HCT116 (cell line): ENCODE measurements at regions not wholly inside any gene's neighbourhood (a gene's known extent, or its start where the extent isn't known, plus 50 kb on each side); places are given as distances from the start of the nearest gene placed in this dataset.

Experiments used
- ATAC-seq: fragments of 200-7000 bp; cut with Tn5 transposase; 2 replicates; pipeline ENCODE4 v1.9.1; 2020; ENCODE audit warnings: mild to moderate bottlenecking, moderate library complexity
- BruUV-seq: library from RNA; stranded (reverse); fragments of 400-500 nt; replicated peaks from 2 replicates; lab custom pipeline; 2021; lab: Mats Ljungman, UMichigan
- CTCF ChIA-PET: fragments of 300-600 bp; sonication (Branson Sonifier 250); formaldehyde crosslinking; loops from one replicate; lab custom pipeline; 2021; ENCODE audit warnings: antibody characterized with exemption; lab: Charles Lee
- POLR2A ChIA-PET: fragments of 300-600, 350-600 bp; sonication (Branson Sonifier 250); formaldehyde crosslinking; loops from one replicate; lab custom pipeline; 2021; ENCODE audit warnings: antibody characterized with exemption; lab: Charles Lee
- RAD21 ChIA-PET, 2 experiments: fragments of 300-600 bp; sonication (Branson Sonifier 250); formaldehyde crosslinking; loops; one replicate each; lab custom pipeline; 2023; ENCODE audit warnings: low total read pairs in 2 of 2; ENCODE audit not compliant: uncharacterized antibody in 2 of 2, unreplicated experiment in 2 of 2, low non-redundant PET in 1 of 2; lab: Charles Lee
- DNase-seq: peaks from one replicate; pipeline ENCODE4 v3.0.0-alpha.2; 2010; ENCODE audit warnings: low read depth, low spot score
- H2AFZ ChIP-seq: fragments of 200-600 bp; shearing (Covaris generic), sonication (generic); 2 replicates; pipeline ENCODE4 v1.6.1; 2017; ENCODE audit warnings: low read depth, mixed run types, mixed read lengths, antibody characterized with exemption, low read length; ENCODE audit not compliant: poor library complexity, severe bottlenecking
- H3K27ac ChIP-seq: 2 replicates; pipeline ENCODE4 v1.5.1; 2012; ENCODE audit warnings: low read depth, low read length
- H3K27me3 ChIP-seq: fragments of 200-600 bp; sonication (generic); 2 replicates; pipeline ENCODE4 v1.6.1; 2016; ENCODE audit warnings: mixed run types, low read length, mixed read lengths; ENCODE audit not compliant: insufficient read depth
- H3K36me3 ChIP-seq, 2 experiments: fragments of 200-500 bp in 1 of 2; fragments of 200-600 bp in 1 of 2; sonication (Bioruptor generic) in 1 of 2; sonication (generic) in 1 of 2; 2 replicates each; pipeline versions ENCODE4 v1.5.1 to v1.6.1; 2014 to 2016; ENCODE audit warnings: low read length in 2 of 2, inconsistent platforms in 1 of 2, mixed read lengths in 1 of 2, mixed run types in 1 of 2; ENCODE audit not compliant: insufficient read depth in 2 of 2, control insufficient read depth in 1 of 2
- H3K4me1 ChIP-seq, 2 experiments: fragments of 200-600 bp in 1 of 2; sonication (generic) in 1 of 2; 2 replicates each; pipeline versions ENCODE4 v1.5.1 to v1.6.1; 2012 to 2017; ENCODE audit warnings: low read length in 2 of 2, inconsistent platforms in 1 of 2, mild to moderate bottlenecking in 1 of 2, mixed read lengths in 1 of 2, mixed run types in 1 of 2, moderate library complexity in 1 of 2; ENCODE audit not compliant: insufficient read depth in 2 of 2, control insufficient read depth in 1 of 2
- H3K4me2 ChIP-seq: fragments of 200-600 bp; sonication (generic); 2 replicates; pipeline ENCODE4 v1.6.1; 2017; ENCODE audit warnings: mixed run types, low read length, mixed read lengths
- H3K4me3 ChIP-seq, 2 experiments: fragments of 200-600 bp in 1 of 2; sonication (generic) in 1 of 2; replicated peaks in 1 of 2; 2 replicates each; pipeline ENCODE4 v1.5.1; 2011 to 2016; ENCODE audit warnings: low read length in 2 of 2, control low read depth in 1 of 2, low read depth in 1 of 2, mild to moderate bottlenecking in 1 of 2, mixed read lengths in 1 of 2, mixed run types in 1 of 2
- H3K79me2 ChIP-seq: fragments of 200-600 bp; sonication (generic); 2 replicates; pipeline ENCODE4 v1.6.1; 2017; ENCODE audit warnings: mild to moderate bottlenecking, mixed run types, low read length, moderate library complexity, mixed read lengths; ENCODE audit not compliant: insufficient read depth
- H3K9ac ChIP-seq: fragments of 200-600 bp; sonication (generic); 2 replicates; pipeline ENCODE4 v1.6.1; 2016; ENCODE audit warnings: low read length, mixed read lengths
- H3K9me2 ChIP-seq: fragments of 200-600 bp; sonication (generic), shearing (Covaris generic); 2 replicates; pipeline ENCODE4 v1.6.1; 2017; ENCODE audit warnings: mixed run types, mild to moderate bottlenecking, moderate library complexity; ENCODE audit not compliant: insufficient read depth
- H3K9me3 ChIP-seq, 2 experiments: fragments of 200-500 bp in 1 of 2; fragments of 200-600 bp in 1 of 2; sonication (Bioruptor generic) in 1 of 2; sonication (generic) in 1 of 2; 2 replicates each; pipeline ENCODE4 v1.6.1; 2014 to 2017; ENCODE audit warnings: low read length in 2 of 2, mixed read lengths in 2 of 2, inconsistent platforms in 1 of 2, low read depth in 1 of 2, mild to moderate bottlenecking in 1 of 2, mixed run types in 1 of 2, moderate library complexity in 1 of 2; ENCODE audit not compliant: control insufficient read depth in 1 of 2, insufficient read depth in 1 of 2
- H4K20me1 ChIP-seq: fragments of 200-600 bp; sonication (generic), shearing (Covaris generic); 2 replicates; pipeline ENCODE4 v1.6.1; 2017; ENCODE audit warnings: mixed run types, mild to moderate bottlenecking, moderate library complexity; ENCODE audit not compliant: insufficient read depth
- CBX3 ChIP-seq: IDR thresholded peaks from 2 replicates; pipeline ENCODE4 v1.6.1; 2012; ENCODE audit warnings: low read depth
- CTCF ChIP-seq, 3 experiments: fragments of 200-600 bp in 1 of 3; sonication (generic) in 1 of 3; IDR thresholded peaks in 2 of 3; conservative IDR thresholded peaks in 1 of 3; 2 replicates each; pipeline ENCODE4 v1.5.1; 2012 to 2017; ENCODE audit warnings: low read depth in 2 of 3, low read length in 2 of 3, antibody characterized with exemption in 1 of 3, borderline replicate concordance in 1 of 3, control low read depth in 1 of 3, mild to moderate bottlenecking in 1 of 3, mixed read lengths in 1 of 3, mixed run types in 1 of 3, moderate library complexity in 1 of 3; ENCODE audit not compliant: insufficient read depth in 1 of 3
- EZH2 ChIP-seq: fragments of 200-600 bp; sonication (generic); IDR thresholded peaks from 2 replicates; pipeline ENCODE4 v1.6.1; 2017; ENCODE audit warnings: antibody characterized with exemption, mixed run types
- MAX ChIP-seq: IDR thresholded peaks from 2 replicates; pipeline ENCODE4 v1.6.1; 2012
- TCF7L2 ChIP-seq: IDR thresholded peaks from 2 replicates; pipeline ENCODE4 v1.7.0; 2011; ENCODE audit warnings: borderline replicate concordance, inconsistent platforms; ENCODE audit not compliant: insufficient read depth, insufficient read length; ENCODE audit errors: extremely low read depth
- YY1 ChIP-seq: IDR thresholded peaks from 2 replicates; pipeline ENCODE4 v1.6.1; 2011; ENCODE audit warnings: low read length, low read depth, moderate library complexity, mild to moderate bottlenecking; ENCODE audit not compliant: insufficient replicate concordance; ENCODE audit errors: extremely low read depth
- ZNF274 ChIP-seq: fragments of 200-500 bp; sonication (Bioruptor generic); IDR thresholded peaks from 2 replicates; pipeline ENCODE4 v1.6.1; 2014; ENCODE audit warnings: mild to moderate bottlenecking, low read depth, low read length, inconsistent platforms
- intact Hi-C: fragments of 100-400 bp; cut with micrococcal nuclease; formaldehyde crosslinking; loops from 2 replicates; pipeline ENCODE4 v1.10.0; 2022
- TF ChIP-seq, protein P1 (sequence below): IDR thresholded peaks from 2 replicates; pipeline ENCODE4 v1.6.1; 2012

DNA sequence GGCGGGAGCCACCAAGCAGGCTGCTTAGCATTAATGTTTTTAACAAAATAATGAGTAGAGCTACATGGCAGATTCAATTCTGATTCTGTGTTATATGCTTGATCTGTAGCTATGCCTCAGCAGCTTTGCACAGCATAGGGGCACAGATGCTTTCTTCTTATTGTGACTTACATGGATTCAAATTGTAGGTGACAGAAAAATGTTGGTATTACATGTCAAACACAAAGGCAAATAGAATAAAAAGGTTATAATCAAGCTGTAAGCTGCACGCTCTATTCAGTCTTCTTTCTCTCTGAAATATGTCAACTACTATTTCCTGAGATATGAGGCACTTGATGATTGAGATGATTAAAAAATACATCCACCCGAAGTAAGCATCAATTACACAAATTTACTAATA, 1573.8 kb downstream of the FAM181B start (continued):
- no peak for TF ChIP-seq TCF7L2
- no peak for TF ChIP-seq ZNF274
- no peak for TF ChIP-seq YY1
- TF ChIP-seq, protein P1, sequence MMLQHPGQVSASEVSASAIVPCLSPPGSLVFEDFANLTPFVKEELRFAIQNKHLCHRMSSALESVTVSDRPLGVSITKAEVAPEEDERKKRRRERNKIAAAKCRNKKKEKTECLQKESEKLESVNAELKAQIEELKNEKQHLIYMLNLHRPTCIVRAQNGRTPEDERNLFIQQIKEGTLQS = no peak
- TF ChIP-seq CBX3 = no peak
- TF ChIP-seq MAX = no peak

DNA sequence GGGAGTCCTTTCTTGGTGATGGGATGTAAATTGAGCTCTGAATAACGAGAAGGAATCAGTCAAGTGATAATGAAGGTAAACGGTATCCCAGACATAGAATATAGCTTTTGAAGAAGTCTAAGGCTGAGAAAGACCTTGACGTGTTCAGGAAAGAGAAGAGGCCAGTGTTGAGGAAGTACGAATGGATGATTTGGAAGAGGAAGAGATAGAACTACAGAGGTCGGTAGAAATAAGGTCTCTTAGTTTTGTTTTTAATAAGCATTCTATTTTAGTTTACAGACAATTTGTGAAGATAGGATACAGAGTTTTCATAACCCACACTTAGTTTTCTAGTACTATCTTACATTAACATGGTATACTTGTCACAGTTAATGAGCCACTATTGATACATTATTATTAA, 1598.1 kb downstream of the FAM181B start:
- intact Hi-C loops = no loop called here
- Histone ChIP-seq H3K9me2 (no peaks in the 10 kb centered on the region), H3K4me1 (no peaks in the 10 kb centered on the region), H3K9me3 (peaks cover 7 to 10% of the 10 kb centered on the region in 2 experiments; a peak in 2 of 4 replicates)
- TF ChIP-seq EZH2 (no peak), TCF7L2 (no peak), CTCF (IDR thresholded peaks at IDR 0.05 in 2 of 3, conservative IDR thresholded peaks at IDR 0.05 in 1 of 3; ENCODE audit: borderline replicate concordance in 1 of 3, insufficient read depth in 1 of 3, low read depth in 2 of 3, low read length in 2 of 3) (no peak)
- TF ChIP-seq, all 23 proteins: peak for 0
- H3K27me3 ChIP-seq = no peaks in the 10 kb centered on the region
- BruUV-seq = no TSS peak
- no peaks in the 10 kb centered on the region for H4K20me1 ChIP-seq
- H3K27ac ChIP-seq = no peak overlapping the region
- ChIA-PET RAD21 (no interaction called here), CTCF (no interaction called here), POLR2A (no interaction called here)
- H3K79me2 ChIP-seq = no peaks in the 10 kb centered on the region
- no peak overlapping the region for H3K4me2 ChIP-seq
- no peaks in the 10 kb centered on the region for H3K36me3 ChIP-seq
- H2AFZ ChIP-seq = no peak overlapping the region
- DNase-seq (no peak), ATAC-seq (no peak)
- H3K9ac ChIP-seq = no peak overlapping the region
- H3K4me3 ChIP-seq = no peak overlapping the region
